NCI-H2171 treated with DMSO at 0.1 percent for 48 hours (cell line): ENCODE measurements at regions not wholly inside any gene's neighbourhood (a gene's known extent, or its start where the extent isn't known, plus 50 kb on each side); places are given as distances from the start of the nearest gene placed in this dataset.

Source experiments
- DNase-seq: peaks from one replicate; lab custom pipeline; 2025; lab: John Stamatoyannopoulos, UW

- DNase-seq = no peak
These were observed 77.4 kb upstream of the GPC1 start for GRCh38 chr2:240358080-240358479.

GRCh38 chr2:240358821-240359397 is 76.6 kb upstream of the GPC1 start:
- no peak for DNase-seq

- DNase-seq = no peak
These were observed 75.8 kb upstream of the GPC1 start for GRCh38 chr2:240359695-240360094.

- DNase-seq = no peak
These were observed 74.6 kb upstream of the GPC1 start for GRCh38 chr2:240360645-240361475.

GRCh38 chr2:240362216-240362755 is 73.2 kb upstream of the GPC1 start:
- DNase-seq = no peak

GRCh38 chr2:240362826-240363745 is 72.4 kb upstream of the GPC1 start:
- no peak for DNase-seq

GRCh38 chr2:240363746-240364581 is 71.5 kb upstream of the GPC1 start:
- DNase-seq = peak; percentile 15

GRCh38 chr2:240364582-240364960 is 70.9 kb upstream of the GPC1 start:
- no peak for DNase-seq

GRCh38 chr2:240364961-240365775 is 70.3 kb upstream of the GPC1 start:
- DNase-seq = no peak

- no peak for DNase-seq
These were observed 69.4 kb upstream of the GPC1 start for GRCh38 chr2:240365971-240366471.

GRCh38 chr2:240366901-240367300 is 68.6 kb upstream of the GPC1 start:
- no peak for DNase-seq

GRCh38 chr2:240367721-240368120 is 67.7 kb upstream of the GPC1 start:
- no peak for DNase-seq

GRCh38 chr2:240368781-240369331 is 66.6 kb upstream of the GPC1 start:
- peak; percentile 32 for DNase-seq

GRCh38 chr2:240369335-240369734 is 66.1 kb upstream of the GPC1 start:
- DNase-seq = no peak

GRCh38 chr2:240369801-240370585 is 65.5 kb upstream of the GPC1 start:
- no peak for DNase-seq

GRCh38 chr2:240371129-240372000 is 64.1 kb upstream of the GPC1 start:
- DNase-seq = no peak

GRCh38 chr2:240372101-240372500 is 63.4 kb upstream of the GPC1 start:
- DNase-seq = no peak

- no peak for DNase-seq
These were observed 62.1 kb upstream of the GPC1 start for GRCh38 chr2:240373289-240373885.
